Stimulated activated CD4-positive, alpha-beta T cell treated with anti-CD3 and anti-CD28 coated beads, TNF-alpha, amount 100 ng/mL, for 4 hours (primary cell): ENCODE measurements at regions not wholly inside any gene's neighbourhood (a gene's known extent, or its start where the extent isn't known, plus 50 kb on each side); places are given as distances from the start of the nearest gene placed in this dataset.

Experiments used
- DNase-seq, 3 experiments: peaks; one replicate each; pipeline ENCODE4 v3.0.0-alpha.2; 2020; ENCODE audit warnings: low read depth in 3 of 3

- no peak for DNase-seq
These were observed 465.4 kb upstream of the THBS1 start for GRCh38 chr15:39115379-39116057.

DNA sequence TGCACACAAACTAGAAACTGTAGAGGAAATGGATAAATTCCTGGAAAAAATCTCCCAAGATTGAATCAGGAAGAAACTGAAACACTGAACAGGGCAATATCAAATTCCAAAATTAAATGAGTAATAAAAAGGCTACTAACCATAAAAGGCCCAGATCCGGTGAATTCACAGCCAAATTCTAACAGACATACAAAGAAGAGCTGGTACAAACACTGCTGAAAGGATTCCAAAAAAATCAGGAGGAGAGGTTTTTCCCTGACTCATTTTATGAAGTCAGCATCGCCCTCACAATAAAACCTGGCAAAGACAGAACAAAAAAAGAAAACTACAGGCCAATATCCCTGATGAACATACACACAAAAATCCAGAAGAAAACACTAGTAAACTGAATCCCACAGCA lies 462.4 kb upstream of the THBS1 start:
- DNase-seq: no peak

GRCh38 chr15:39124155-39124552 lies 456.7 kb upstream of the THBS1 start:
- no peak for DNase-seq

GRCh38 chr15:39124553-39125171 lies 456.2 kb upstream of the THBS1 start:
- DNase-seq: no peak

- no peak for DNase-seq
These were observed 455.7 kb upstream of the THBS1 start for GRCh38 chr15:39125226-39125625.

DNA sequence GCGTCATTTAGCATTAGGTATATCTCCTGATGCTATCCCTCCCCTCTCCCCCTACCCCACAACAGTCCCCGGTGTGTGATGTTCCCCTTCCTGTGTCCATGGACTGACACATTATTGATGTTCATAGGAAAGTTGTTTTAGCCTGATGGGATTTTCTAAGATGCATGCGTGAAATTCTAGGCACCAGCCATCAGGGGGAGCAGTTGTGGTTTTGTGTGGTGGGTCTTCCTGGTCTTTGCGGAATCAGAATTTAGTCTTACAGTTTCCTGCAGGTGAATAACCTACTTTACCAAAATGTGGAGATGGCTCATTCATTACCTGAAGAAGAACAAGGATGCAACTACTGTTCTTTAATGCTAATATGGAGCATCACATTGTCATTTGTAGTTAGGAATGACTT lies 455.0 kb upstream of the THBS1 start:
- DNase-seq: no peak

- no peak for DNase-seq
These were observed 453.6 kb upstream of the THBS1 start for GRCh38 chr15:39127151-39127790.

- DNase-seq: no peak
These were observed 452.8 kb upstream of the THBS1 start for GRCh38 chr15:39127925-39128617.

GRCh38 chr15:39128746-39129145 lies 452.1 kb upstream of the THBS1 start:
- no peak for DNase-seq

DNA sequence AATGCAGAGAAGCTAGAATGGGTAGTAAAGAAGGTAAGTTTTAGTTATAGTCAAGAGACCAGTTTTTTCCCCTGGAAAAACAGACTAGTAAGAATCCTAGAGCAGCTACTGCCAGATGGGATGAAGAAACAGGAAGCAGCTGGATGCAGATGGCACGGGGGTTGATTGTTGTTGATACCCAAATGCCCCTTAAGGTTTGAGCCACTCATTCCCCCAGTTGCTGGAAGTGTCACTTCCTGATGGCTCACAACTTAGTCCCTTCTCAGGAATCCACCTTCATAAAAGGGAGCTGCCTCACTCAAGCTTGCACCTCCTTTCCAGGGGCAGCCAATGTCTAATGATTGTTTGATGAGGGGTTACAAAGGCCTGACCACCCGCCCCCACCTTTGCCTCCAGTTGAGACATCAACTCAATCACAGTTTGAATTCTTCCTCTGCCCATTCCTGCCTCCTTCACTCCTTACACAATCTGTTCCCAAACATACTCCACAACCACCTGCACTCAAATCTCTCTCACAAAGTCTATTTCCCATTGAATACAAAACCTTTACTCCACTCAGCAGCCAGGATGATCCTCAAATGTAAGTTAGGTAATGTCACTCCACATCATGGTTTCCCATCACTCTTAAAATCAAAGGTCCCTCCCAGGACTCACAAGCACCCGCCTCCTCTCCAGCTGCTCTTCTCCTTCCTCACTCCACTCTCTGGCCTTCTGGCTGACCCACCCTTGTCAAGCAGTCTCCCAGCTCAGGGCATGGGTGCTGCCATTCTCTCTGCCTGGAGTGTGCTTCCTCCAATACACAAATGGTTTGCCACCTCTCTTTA lies 450.1 kb upstream of the THBS1 start:
- DNase-seq: no peak

GRCh38 chr15:39131609-39132008 lies 449.3 kb upstream of the THBS1 start:
- DNase-seq: no peak

DNA sequence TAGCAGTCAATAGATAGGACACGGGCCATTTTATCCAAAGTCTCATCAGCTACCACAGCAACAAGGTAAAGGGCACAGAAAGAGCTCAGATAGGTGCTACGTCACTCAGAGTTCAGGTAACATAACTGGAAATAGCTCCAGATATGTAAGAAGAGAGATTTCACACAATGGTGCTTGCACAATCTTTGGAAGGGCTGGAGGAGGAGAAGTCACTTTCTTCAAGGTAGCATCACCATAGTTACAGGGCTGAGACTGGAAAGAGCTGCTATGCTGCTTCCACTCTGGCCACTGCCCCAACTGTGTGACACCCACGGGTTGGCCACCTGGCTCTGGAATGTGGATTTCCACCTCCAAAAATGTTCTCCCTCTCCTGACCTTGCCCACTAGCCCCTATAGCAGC lies 448.8 kb upstream of the THBS1 start:
- DNase-seq: no peak

GRCh38 chr15:39132954-39133600 lies 447.8 kb upstream of the THBS1 start:
- no peak for DNase-seq

DNA sequence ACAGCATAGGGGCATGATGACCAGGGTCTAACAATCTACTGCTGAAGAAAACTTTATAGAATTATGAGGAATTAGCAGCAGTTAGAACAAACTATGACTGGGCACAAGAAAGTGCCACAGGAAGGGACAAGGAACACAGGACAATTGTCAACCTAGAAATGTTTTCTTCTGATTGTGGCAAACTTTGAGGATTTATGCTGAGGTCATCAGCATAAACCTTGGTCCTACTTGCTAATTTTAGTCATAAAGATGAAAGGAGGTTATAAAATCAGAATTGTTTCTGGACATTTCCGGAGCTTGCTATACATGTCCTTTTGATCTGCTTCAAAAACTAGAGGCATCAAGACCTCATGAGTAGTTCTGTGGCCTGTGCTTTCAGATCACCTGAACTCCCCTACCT lies 446.6 kb upstream of the THBS1 start:
- no peak for DNase-seq

DNA sequence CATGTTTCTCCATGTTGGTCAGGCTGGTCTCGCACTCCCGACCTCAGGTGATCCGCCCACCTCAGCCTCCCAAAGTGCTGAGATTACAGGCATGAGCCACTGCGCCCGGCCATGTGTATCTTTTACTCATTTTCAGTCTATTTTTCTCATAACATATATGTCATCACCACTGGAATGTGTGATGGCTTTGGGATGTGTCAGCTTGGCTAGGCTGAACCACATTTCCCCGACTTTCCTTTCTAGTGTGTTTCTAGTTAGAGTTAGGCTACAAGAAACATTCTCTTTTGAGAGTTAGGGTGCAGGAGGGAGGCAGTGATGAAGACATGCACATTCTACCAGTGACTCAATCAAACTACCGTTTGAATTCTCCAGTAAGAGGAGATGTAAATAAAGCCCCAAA lies 444.9 kb upstream of the THBS1 start:
- DNase-seq: no peak

DNA sequence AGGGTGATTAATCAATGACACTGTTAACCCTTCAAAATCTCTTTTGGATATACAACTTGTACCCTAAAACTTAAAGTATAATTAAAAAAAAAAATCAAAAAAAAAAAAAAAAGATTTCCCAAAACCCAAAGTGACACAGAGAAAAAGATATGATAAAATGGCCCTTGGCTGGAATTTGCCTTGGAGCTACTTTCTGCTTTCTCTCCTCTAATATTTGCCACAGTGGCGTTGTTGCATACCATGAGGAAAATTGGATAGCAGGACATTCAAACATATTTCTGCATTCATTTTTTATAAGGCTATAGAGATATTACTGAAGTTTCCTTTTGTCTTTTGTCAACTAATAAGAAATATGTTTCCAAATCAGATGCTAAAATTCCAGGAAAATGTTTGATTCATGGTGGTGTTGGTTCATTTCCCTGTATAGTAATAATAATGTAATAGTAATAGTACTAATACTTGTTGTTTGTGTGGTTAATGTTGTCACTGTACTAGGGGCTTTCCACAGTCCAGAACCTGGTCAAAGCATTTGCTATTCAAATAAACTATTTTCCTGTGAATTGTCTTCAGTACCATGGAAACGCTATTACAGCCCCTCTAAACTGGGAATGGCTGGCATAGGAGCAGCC lies 441.3 kb upstream of the THBS1 start:
- DNase-seq: no peak

- no peak for DNase-seq
These were observed 440.7 kb upstream of the THBS1 start for GRCh38 chr15:39140060-39140604.

- no peak for DNase-seq
These were observed 438.4 kb upstream of the THBS1 start for GRCh38 chr15:39142500-39142899.

GRCh38 chr15:39143479-39143878 lies 437.4 kb upstream of the THBS1 start:
- DNase-seq: no peak

GRCh38 chr15:39144051-39144450 lies 436.8 kb upstream of the THBS1 start:
- no peak for DNase-seq
